ENCODE measurements at regions not wholly inside any gene's neighbourhood (a gene's known extent, or its start where the extent isn't known, plus 50 kb on each side); places are given as distances from the start of the nearest gene placed in this dataset.
A peak's percentile ranks its signal among the peaks of the same experiment; 100 is the strongest.
"Not testable (repeated sequence)": the region's sequence is repeated elsewhere in the genome, so short reads cannot be mapped to it uniquely, and the experiment has no call there.

DNA sequence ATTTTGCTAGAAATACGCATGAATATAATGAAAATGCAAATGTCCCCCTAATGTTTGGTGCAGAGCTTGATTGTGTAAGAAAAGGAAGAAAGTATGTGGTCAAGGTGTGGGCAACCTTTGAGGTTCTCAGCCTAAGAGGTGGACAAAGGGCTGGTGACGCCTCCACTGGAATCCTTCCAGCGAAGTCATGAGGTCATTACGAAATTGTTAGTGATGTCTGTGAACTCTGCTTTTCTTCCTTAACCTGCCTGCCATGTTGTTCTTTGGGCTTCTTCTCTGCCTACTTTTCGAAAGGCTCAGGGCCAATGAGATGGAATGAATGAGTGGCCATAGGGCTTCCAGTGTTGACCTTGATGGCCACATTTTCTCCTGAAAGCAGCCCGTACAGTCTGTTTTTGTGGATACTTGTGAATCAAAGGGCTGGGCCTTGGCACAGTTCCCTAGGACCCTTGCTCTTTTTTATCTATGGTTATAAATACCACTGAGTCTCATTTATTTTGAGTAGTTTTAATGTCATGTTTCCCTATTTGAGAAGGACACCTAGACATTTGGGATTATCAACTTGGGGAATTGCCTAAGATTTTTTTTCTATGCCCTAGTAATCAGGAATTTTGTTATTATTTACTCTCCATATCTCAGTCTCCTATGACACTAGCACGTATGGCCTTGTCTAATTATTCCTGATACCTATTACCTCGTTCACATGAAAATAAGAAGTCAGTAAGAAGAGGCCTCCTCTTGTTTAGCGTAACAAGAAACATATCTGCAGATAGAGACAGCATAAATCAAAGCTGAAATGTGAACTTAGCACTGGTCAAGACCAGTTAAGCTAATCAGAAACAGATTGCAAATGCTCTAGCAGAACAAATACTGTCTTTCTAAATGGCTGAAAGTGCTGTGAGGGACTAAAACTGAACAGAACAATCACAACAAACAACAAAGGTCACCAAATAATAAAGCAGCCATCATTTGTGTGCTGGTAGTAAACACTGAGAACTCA, 334.6 kb downstream of the BCL2L11 start:
- not testable (repeated sequence) for DNase-seq

DNA sequence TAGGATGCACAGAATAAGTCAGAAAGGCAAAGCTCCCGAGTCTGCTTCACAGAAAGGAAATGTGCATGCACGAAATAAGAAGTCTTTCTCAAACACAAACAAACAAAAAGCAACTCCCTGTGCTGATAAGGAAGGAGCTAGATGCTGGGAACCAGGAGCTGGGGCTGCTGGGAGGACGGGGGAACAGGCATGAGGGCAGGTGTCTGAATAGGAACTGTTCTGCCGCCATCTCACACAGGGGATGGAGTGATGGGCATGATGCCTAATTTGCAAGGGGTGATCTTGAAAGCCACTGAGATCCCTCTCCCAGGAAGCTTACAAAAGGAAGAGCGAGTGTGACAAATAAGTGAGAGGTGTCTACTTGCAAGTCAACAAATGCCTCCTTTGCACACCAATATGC, 336.5 kb downstream of the BCL2L11 start:
- not testable (repeated sequence) for DNase-seq

DNA sequence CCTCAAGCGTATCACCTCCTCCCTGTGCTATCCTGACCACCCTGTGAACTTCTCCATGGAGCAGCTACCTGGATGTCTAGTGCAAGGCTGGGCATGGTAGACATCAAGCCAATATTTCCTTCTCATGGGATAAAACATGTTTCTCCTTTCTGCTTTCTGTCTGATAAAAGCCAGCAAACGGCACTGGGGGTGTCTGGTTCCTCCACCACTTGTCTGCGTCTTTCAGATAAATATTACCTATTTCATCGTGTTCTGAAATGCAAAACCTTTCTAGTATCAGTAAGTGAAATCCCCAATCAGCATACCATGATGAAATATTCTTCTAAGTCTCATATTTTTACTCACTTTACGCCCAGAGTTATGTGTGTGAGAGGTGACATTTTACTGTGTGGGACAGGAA, 340.2 kb downstream of the BCL2L11 start:
- not testable (repeated sequence) for DNase-seq

DNA sequence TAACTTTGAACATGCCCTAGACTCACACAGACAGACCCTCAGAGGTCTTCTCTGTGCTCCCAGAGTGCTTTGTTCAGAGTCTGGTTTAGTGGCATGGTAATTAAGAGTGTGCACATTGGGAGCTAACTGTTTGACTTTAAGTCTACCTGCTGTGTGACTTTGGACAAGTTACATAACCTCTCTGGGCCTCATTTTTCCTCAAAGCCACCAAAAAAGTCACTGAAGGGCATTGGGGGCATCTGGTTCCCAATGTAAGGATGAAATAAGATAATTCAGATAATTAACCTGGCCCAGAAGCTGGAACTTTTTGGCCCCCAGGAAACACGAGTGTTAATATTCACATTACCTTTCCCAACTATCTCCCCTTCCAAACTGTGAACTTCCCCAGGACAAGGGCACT, 341.1 kb downstream of the BCL2L11 start:
- not testable (repeated sequence) for DNase-seq

DNA sequence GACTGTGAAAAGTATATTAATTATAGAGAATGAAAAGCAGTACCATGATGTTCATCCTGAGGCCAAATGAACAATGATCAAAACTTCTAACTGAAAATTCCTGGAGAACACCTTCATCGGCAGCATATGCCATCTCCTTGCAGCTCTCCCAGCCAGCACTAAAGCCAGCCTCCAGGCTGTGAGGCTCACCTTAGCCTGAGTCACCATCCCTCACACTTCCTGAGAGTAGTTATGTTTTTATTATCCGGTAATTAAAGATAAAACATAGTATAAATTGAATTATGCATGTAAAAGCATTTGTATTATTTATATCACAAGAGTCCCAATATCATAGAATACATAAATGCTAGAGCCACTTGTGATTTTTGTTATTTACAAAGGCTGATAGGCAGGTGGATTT, 341.9 kb downstream of the BCL2L11 start:
- DNase-seq, result not testable (repeated sequence)

DNA sequence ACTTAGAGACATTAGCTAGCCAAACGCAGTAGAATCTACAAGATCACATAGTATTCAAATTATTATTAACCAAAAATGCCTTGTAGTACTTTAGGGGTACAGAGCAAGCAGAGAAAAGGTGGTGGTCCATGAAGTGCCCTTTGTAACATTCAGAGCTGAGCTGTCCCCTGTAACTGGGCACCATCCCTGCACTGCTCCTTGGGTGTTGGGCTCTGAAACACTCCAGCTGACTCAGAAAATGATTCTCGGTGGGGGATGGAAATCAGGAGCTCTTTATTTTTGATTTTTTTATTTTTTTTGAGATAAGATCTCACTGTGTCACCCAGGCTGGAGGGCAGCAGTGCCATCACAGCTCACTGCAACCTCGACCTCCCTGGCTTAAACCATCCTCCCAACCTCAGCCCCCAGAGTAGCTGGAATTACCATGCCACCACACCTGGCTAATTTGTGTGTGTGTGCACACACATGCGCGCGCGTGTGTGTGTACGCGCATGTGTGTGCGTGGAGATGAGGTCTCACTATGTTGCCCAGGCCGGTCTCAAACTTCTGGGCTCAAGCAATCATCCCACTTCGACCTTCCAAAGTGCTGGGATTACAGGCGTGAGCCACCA, 342.6 kb downstream of the BCL2L11 start:
- not testable (repeated sequence) for DNase-seq

DNA sequence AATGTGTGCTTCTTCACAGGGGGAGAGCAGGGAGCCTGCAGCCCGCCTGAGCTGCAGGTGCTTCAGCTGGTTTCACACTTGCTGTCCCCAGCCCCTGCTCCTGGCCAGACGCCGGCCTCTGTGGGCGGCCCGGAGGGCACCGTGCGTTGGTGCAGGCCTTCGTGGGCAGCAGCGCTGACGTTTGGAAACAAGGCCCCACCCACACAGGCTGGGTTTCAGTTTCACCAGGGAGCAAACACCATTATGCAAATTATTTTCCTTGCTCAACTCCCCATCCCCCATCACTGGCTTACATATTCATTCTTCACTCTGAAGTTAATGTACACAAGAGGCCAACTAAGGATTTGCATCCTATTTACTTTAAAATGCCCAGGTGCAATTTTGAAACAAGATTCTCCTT, 343.2 kb downstream of the BCL2L11 start:
- not testable (repeated sequence) for DNase-seq

DNA sequence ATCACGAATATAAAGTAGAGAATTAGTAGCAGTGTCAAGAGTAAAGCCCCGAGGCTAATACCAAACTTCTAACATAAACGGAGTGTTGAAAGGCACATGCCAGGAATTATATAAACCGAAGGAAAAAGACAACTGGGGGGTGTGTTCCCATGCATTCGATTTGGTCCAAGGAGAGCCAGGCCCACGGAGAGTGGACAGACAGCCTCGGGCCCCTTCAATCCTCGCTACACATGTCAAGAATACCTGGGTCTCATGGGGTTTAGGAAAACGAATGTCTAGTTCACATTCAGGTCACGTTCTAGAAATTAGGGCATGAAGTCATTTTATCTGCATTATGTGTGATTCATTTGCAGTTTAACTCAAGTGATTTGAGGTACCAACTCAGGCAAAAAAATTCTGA, 343.7 kb downstream of the BCL2L11 start:
- not testable (repeated sequence) for DNase-seq

DNA sequence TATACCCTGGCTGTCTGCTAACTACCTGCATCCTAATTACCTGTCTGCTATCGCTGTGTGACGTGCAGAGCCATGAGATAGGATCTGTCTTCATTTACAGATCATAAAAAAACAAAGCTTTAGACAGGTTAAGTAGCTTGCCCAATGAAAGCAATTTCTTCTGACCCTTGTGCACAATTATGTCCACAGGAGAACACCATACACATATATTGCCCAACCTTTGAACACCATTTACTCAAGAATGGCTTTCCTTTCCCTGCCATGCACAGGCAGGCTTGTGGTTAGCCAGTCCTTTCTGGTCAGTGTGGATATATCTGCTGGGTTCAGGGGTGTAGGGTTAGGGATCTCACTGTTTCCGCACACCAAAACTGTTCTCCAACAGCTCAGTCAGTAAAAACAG, 344.8 kb downstream of the BCL2L11 start:
- not testable (repeated sequence) for DNase-seq

DNA sequence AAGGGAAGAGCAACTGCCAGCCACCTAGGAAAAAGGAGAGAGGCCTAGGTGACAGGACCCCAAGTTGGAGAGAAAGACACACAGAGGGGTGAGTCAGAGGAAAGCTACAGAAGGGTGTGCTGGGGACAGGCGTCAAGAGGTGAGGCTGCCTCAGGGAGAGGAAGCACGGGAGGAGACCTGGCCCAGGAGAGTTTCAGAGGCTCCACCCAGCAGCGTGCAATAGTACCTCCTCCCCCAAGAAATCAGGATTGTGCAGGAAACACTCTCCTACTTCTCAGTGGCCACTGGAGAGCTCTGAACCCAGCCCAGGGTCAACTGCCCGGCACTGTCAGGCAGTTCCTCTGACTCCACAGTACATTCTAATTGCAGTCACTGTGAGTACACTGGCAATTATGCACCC, 346.0 kb downstream of the BCL2L11 start:
- not testable (repeated sequence) for DNase-seq

DNA sequence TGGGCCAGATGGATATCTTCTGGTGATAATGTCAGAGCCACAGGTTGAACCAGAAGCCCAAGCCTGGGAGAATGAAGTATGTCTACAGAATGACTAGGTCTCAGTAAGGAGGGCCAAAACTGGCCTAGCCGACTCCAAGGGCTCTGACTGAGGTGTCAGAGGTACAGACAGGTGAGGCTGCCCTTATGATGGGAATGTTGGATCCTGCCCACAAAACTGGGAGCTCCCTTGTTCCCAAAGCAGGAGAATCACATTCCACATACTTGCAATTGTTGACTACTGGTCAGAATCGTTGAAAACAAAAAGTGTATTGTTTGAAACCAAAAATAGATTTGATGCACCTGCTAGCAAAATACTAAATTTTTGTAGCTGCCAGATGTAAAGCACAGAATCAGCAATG, 350.2 kb downstream of the BCL2L11 start:
- not testable (repeated sequence) for DNase-seq

DNA sequence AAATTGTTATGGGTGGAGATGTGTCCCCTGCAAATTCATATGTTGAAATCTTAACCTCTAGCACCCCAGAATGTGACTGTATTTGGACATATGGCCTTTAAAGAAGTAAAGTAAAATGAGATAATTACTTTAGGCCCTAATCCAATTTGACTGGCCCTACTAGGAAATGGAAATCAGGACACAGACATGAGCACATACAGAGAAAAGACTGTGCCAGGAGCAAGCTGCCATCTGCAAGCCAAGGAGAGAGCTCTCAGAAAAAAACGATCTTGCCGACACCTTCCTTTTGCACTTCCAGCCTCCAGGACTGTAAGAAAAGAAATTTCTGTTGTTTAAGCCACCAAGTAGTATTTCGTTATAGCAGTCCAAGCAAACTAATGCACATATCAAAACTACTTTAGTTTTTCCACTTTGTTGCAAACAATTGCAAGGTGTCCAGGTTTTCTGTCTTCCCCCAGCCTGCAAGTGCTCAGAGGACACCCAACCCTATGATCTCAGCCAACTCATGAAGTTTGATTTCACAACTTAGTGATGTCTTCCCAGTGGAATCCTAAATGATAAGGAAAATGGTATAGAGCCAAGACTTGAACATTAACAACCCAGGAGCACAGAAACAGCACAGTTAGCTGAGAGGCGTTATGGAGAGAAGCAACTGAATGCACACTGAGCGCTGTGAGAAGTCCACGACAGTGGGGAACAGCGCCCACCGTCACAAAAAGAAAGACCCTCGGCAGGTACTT, 351.2 kb downstream of the BCL2L11 start:
- not testable (repeated sequence) for DNase-seq

DNA sequence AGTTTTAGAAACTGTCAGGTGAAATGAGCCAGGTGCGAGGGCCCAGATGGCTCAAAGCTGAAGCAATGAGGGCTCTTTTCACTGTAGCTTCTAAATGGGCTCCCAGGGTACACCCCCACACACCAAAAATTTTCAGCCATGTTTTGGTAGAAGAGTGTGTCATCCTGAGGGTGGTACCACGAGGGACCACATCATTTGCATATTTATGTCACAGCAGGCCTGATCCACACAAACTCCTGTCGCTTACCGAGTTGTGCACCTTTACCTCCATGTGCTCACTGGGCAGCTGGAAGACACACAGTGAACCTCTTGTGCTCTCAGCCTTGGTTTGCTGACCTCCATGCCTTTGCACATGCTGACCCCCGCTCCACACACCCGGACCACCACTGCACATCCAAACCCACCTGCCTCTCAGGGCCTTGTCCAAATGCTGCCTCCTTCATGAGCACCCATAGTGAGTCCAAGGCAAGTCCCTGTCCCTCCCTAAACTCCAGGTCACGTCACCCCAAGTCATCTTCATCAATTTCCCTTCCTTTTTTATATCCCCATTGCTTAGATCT, 352.2 kb downstream of the BCL2L11 start:
- DNase-seq, result not testable (repeated sequence)

DNA sequence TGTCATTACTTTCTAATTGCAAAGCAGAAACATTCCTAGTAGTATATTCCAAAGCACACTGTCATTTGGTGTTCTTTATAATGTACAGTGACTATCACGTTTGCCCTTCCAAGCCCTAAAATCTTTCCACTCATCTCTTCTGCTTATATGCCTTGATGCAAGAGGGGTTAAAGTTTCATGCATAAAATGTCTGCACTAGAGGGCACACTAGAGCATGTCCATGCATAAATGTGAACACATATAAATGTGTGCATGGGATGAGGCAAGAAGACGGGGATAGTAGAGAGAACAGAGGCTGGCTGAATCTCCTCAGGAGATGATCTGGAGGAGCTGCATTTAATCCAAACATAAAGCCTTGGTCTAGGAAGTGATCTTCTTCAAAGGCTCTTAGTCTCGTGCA, 352.8 kb downstream of the BCL2L11 start:
- DNase-seq, result not testable (repeated sequence)

DNA sequence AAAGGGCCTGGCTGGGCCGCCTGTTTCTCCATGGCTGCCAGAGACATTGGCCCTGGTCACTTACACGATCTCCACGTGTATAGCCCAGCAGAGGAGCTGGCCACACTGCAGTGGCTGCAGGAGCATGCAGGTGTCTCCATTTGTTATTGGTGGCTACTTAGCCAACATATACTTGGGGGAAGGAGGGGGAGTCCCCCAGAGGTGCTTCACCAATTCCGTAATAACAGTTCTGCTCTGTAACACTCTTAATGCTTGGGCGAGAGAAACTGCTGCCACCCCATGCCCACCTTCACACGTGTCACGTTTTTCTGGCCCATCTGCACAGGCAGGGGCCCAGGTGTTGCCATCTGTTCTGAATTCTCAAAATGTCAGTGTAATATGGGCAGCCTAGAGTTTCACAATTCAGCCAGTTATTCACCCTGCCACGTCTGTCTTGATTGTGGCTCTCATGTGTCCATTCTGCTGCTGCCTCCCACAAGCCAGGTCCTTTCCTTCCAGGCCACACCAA, 353.5 kb downstream of the BCL2L11 start:
- not testable (repeated sequence) for DNase-seq

DNA sequence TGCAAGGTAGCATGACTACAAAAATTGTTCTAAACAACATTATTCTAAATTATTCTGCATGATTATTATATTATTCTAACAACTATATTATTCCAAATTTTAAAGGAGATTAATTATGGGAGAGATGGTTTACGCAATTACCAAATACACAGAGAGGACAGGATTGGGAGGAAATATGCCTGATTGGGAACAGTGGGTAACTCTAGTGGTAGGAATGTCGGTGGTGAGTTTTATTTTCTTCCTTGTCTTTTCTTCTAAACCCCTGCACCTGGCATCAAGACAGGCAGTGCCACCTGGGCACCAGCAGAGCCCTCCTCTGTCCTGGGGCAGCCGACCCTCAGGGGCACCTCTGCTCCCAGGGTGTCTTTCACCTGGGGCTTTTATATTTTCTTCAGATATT, 357.6 kb downstream of the BCL2L11 start:
- DNase-seq, result not testable (repeated sequence)

DNA sequence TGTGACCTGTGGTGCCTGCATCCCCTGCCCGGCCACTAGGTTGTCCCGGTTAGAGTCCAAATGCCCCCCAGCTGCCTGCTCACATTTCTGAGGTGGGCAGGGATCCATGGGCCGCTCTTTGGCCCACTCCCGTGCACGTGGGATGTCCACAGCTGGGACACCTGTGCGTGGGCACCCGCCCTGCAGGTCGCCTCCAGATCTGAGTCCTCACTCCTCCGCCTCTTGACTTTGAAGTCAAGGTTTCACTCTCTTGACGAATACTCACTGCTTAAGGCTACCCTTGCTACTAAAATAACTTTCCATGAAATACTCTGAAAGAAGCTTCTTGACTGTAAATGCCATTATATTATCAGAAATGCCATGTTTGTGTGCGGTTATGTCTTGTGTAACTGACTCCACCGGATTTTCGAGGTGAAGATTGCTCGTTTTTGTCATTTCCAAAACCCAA, 358.2 kb downstream of the BCL2L11 start:
- DNase-seq, result not testable (repeated sequence)

DNA sequence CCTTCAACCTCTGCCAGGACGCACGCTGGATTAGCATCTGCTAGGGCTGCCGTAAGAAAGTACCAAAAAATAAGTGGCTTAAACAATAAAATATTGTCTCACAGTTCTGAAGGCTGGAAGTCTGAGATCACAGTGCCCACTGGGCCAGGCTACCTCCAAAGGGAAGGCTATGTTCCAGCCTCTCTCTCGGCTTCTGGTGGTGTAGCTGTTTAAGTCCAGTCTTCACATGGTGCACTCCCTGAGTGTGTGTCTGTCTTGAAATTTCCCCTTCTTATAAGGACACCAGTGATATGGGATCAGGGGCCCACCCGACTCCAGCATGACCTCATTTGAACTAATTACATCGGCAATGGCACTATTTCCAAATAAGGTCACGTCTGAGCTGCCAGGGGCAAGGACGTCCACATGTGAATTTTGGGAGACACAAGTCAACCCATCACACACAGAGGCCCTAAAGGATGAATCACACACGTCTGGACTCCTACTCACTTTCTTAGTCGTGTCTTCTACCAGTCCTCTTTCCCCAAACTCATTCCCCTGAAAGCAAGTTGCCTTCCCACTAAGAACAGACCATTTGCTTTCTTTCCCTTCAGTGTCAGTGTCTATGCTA, 359.4 kb downstream of the BCL2L11 start:
- DNase-seq, result not testable (repeated sequence)

DNA sequence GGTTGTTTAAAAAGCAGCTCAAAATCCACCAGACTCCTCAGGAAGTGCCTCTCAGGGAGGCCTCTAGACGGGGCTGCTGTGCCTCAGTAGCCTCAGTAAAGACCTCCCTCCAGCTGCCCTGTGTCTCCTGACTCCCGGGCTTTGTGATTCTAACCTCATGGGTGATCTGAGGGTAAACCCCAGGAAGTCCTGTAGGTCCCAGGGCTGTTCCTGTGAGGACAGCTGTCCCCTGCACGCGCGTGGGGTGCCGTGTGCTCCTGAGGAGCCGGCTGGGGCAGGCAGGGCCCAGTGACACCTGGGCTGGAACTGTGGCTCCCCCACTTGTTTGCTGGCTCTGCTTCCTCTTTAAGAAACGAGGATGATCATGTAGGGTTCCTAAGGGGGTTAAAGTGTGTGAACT, 359.9 kb downstream of the BCL2L11 start:
- DNase-seq, result not testable (repeated sequence)

DNA sequence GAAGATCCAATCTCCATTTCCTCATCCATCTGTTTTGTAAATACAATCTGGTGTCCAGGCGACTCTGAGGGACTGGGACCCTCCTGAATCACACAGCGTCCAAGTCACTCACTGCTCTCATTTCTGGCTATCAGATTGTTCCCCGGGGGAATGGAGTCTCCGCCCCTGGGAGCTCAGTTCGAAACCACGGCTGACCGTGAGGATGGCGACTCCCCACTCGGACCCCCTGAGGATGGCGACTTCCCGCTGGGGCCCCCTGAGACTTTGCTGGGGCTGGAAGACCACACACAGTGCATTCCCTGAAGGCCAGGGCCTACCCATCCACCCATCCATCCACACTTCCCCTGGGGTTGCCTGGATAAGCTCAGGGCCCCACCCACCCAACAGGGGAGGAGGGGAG, 360.5 kb downstream of the BCL2L11 start:
- DNase-seq, result not testable (repeated sequence)

DNA sequence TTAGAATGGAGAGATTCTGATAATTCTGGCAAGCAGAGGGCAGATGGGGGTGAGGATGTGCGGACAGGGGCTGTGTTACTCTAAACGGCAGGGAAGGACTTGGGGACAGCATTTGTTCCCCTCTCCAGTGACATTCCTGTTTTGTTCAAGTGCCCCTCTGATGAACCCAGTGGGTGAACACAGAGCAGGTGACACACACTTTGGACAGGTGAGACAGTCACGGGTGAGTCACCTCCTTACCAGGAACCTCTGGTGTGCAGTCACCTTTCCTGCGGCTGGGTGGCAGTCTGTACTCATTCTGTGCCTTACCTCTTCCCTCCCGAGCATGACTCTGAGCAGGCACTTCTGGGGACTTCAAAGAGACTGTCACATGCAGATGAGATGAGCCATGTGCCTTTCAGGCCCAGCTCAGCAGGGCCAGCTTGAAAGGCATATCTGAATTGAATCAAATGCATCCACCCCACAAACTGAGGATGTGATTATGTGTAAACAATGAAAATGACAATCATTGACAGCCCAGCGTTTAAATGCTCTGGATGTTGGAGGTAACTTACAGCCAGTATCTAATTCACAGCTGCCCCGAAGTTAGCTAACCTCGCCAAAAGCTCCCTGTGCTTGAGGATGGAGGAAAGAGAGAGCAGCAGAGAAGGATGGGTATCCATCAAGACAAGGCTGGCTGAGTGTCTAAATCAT, 362.4 kb downstream of the BCL2L11 start:
- peak; percentile 29 for DNase-seq
